Vagina (tissue), 2 donors: ENCODE measurements at regions not wholly inside any gene's neighbourhood (a gene's known extent, or its start where the extent isn't known, plus 50 kb on each side); places are given as distances from the start of the nearest gene placed in this dataset.

Source experiments
- CTCF ChIP-seq, 3 experiments: fragments of 450-650 bp in 2 of 3; fragments of 200-600 bp in 1 of 3; sonication (generic) in 1 of 3; IDR thresholded peaks; one replicate each; pipeline ENCODE4 v1.5.1; 2017 to 2019; ENCODE audit warnings: antibody characterized with exemption in 3 of 3, mild to moderate bottlenecking in 2 of 3, moderate library complexity in 2 of 3
- POLR2A ChIP-seq, 2 donors: fragments of 450-650 bp; IDR thresholded peaks; one replicate each; pipeline ENCODE4 v1.6.1; 2017; ENCODE audit warnings: antibody characterized with exemption in 2 of 2, mild to moderate bottlenecking in 2 of 2, moderate library complexity in 2 of 2

GRCh38 chr6:4466261-4466660 is 309.9 kb upstream of the CDYL start:
- TF ChIP-seq CTCF (IDR thresholded peaks at IDR 0.05) (no peak), POLR2A (IDR thresholded peaks at IDR 0.05) (no peak)
